Left cardiac atrium (tissue), 4 donors: ENCODE measurements at regions not wholly inside any gene's neighbourhood (a gene's known extent, or its start where the extent isn't known, plus 50 kb on each side); places are given as distances from the start of the nearest gene placed in this dataset.
"Not testable (repeated sequence)": the region's sequence is repeated elsewhere in the genome, so short reads cannot be mapped to it uniquely, and the experiment has no call there.

Experiments used
- ATAC-seq, 2 donors: fragments of 200-7000 bp; cut with Tn5 transposase; one replicate each; pipeline ENCODE4 v1.9.1; 2020; ENCODE audit warnings: mild to moderate bottlenecking in 2 of 2, moderate library complexity in 2 of 2
- DNase-seq: peaks from one replicate; pipeline ENCODE4 v3.0.0-alpha.2; 2020
- intact Hi-C, 2 donors: fragments of 100-400 bp; cut with DNase I; formaldehyde crosslinking; loops; one replicate each; pipeline versions ENCODE4 v1.14.1 to v1.15.1; 2022 to 2023
- donor health status: DM: no; HTN: yes; CAD: no.
- donor health status: DM: no; HTN: yes; CAD: no; lungs with severe emphysema.
- donor health status: DM: yes; HTN: yes; CAD: no.
- donor health status: Dilated cardiomyopathy.

DNA sequence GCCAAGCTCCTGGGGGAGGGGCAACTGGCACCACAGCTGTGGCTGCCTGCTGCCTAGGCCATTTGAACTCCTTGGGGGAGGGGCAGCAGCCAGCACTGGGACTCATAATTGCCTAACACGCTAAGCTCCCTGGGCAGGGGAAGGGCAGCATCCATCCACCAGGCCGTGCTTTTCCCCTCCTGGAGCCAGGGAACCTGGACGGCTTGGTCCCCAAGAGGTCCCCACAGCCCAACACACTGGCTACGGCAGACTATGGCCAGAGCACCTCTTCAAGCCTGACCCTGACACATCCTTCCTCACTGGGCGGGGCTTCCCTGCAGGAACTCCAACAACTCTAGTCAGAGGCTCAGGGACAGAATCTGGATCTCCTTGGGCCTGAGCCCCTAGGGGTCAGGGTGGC is 269.4 kb downstream of the RNF144B start:
- intact Hi-C loops = no loop called here
- ATAC-seq = no peak
- DNase-seq = no peak

DNA sequence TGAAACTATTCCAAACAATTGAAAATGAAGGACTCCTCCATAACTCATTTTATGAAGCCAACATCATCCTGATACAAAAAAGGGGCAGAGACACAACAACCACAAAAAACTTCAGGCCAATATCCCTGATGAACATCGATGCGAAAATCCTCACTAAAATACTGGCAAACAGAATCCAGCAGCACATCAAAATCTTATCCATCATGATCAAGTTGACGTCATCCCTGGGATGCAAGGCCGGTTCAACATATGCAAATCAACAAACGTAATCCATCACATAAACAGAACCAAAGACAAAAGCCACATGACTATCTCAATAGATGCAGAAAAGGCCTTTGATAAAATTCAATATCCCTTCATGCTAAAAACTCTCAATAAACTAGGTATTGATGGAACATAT is 272.8 kb downstream of the RNF144B start:
- DNase-seq, intact Hi-C loops, ATAC-seq: not testable (repeated sequence)

DNA sequence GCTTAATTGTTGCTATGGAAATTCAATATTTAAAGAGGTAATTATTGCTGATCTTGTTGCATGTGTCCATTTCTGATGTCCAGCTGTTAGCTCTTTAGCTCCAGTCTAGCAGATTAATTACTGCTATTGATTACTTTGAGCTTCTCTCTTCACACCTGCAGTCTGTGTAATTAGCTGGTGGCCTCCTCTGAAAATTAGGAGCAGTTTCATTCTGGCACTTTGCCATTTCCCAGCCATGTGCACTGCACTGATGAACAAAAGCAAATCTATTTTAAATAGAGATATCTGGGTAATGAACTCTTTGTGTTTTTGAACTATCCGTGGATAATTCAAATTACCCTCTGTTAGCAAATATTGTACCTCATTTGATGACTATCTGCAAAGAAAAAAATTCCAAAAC is 275.9 kb downstream of the RNF144B start:
- intact Hi-C loops = no loop called here
- ATAC-seq (no peak), DNase-seq (no peak)

DNA sequence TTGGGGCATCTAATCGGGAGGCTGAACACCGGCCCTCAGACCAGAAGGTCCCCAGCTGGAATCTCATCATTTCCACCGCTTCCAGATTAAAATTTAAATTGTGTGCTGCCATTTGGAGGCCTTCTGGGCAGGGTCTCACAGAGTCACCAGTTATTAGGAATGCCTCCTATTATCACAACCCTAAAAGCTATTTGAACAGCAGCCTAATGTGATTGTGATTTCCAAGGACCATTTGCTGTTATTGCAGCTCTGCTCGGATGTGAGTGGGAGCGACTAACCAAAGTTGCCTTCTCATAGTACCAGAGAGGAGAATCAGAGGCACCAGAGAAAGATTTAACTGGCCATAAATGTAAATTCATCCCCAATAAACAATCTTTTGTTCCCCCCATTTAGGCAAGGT is 277.3 kb downstream of the RNF144B start:
- intact Hi-C loops = no loop called here
- ATAC-seq (no peak), DNase-seq (no peak)

DNA sequence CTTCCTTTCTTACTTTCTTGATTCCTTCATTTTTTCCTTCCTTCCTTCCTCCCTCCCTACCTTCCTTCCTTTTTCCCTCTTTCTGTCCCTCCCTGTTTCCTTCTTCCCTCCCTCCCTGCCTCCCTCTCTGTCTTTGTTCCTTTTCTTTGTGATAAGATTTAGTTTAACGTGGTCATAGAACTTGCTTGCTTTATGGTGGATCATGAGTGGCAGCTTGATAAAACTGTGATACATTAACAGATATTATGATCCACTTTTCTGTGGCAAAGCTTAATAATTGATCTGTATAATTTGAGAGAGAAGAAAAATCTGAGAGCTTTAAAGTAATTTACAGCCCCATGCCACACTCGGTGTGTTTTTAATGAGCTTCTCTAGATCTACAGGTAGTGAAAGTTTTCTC is 280.5 kb downstream of the RNF144B start:
- no peak for ATAC-seq
- intact Hi-C loops = no loop called here
- DNase-seq = no peak

DNA sequence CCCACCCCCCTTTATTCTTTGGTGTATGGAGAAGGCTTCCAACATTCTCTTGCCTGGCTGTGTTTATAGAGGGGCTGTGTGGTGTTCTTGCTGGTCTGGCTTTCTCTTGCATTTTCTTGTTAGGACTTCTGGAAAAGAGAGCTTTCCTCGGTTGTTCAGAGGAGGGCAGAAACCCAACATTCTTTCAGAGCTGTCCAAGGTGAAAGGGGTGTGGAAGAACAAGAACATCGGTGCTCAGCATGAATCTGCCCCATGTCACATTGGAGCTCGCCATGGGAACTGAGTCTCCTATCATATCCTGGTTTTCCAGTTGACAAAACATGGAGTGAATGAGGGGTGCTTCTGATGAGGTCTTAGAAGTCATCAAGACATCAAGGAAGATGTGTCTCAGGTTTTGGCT is 281.8 kb downstream of the RNF144B start:
- DNase-seq (no peak), ATAC-seq (no peak)
- intact Hi-C loops = no loop called here

DNA sequence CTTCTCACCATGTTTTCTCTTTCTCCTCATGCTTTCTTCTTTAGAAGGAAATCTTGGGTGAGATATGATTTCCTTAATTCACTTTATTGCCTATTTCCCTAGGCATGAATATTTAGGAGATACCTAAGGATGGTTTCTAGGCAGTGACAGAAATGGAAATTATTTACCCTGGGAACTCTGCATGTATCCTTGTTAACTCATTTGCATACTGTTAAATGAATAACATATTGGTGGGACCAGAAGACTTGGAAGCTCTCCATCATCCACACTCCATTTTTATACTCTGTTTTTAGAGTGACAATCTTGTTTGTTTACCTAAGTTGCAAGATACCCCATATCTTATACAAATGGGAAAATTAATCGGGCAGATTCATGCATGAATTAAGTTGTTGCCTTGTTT is 285.7 kb downstream of the RNF144B start:
- ATAC-seq (no peak), DNase-seq (no peak)
- intact Hi-C loops = no loop called here

DNA sequence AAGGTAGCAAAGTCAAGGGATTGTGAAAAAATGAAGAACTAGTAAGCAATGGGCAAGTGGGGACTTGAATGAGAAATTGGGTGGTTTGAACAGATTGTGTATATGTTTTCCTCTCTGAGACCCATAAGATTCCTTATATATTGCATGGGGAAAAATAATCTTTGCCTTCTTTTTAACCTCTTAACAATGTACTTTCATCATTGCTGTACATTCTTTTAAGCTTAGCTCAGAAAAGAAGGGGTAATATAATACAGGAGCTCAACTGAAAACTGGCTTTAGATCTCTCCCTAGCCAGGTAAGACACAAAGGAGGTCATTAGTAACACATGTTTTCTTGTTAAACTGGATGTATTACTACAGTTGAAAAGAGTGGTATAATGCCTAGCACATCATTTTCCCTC is 287.2 kb downstream of the RNF144B start:
- no peak for DNase-seq
- no peak for ATAC-seq
- intact Hi-C loops = no loop called here

DNA sequence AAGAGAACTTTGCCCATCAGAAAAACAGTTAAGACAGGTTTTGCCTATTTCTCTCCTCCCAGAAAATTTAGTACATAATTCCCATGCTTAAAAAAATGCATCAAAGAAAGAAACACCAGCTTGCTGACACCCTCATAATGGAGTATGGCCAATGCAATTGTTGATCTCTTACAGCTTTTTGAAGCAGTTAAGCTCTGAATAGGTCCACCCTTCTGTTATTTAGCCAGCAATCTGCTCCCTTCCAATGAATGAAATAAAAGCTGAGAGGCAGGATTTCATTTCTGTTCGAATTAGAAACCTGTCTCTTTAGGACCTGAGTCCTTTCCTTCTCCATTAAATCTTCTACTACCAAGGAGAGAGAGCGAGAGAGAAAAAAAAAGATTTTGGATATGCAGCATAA is 288.7 kb downstream of the RNF144B start:
- ATAC-seq = no peak
- intact Hi-C loops = no loop called here
- DNase-seq = no peak

DNA sequence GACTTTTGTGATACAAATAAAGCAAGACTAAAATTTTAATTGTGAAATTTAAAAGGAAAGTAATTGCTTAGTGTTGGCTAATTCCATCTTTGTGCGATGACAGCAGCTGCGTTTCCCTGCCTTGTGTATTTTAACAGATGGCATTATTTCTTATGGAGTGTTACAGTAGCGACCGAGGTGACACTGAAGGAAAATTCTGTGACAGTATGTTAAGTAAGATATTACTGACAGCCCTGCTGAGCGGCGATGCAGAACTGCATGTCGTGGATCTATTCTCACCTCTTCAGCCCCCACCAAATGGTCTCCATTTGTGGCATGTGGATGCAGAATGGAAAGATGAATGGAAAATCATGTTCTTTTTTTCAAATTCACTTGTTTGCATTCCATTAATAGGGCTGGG is 289.4 kb downstream of the RNF144B start:
- intact Hi-C loops = no loop called here
- ATAC-seq (no peak), DNase-seq (no peak)

DNA sequence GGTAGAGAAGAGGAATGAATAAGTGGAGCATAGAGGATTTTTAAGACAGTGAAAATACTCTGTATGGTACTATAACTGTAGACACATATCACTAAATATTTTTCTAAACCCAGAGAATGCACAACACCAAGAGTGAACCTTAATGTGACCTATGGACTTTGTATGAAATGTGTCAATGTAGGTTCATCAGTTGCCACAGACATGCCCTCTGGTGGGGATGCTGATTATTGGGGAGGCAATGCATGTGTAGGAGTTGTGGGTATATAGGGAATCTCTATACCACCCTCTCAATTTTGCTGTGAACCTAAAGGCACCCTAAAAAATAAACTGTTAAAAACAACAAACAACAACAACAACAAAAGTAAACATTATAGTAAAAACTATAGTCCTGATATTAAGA is 293.7 kb downstream of the RNF144B start:
- no peak for ATAC-seq
- intact Hi-C loops = no loop called here
- DNase-seq = no peak

DNA sequence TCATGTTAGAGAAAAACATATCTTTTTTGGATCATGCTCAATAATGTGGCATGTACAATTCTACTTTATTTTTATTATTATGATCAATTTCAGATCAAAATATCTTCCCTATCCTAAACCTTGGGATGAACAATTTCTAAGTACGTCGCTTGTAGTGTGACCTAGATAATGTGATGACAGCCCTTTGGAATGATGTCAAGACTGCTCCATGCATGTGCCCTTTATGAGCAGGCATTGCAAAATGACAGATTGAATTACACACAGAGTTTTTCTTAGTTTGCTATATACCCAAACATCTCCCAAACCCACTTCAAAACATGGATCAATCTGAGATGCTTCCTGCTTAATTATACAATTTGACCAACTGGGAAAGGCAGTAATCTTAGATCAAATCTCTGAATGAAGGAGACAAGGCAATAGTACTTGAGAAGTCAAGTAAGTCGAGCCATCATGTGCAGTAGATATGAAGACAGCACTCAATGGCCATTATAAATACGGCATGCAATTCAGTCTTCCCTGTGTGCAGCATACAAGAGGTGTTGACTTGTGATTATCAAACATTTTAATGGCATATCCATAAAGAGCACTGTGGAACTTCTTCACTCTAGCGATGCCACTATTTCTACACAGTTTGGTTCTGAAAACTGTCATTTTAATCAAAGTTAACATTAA is 294.8 kb downstream of the RNF144B start:
- intact Hi-C loops = no loop called here
- no peak for DNase-seq
- ATAC-seq = peak in 1 of 2 donors; percentile 34

DNA sequence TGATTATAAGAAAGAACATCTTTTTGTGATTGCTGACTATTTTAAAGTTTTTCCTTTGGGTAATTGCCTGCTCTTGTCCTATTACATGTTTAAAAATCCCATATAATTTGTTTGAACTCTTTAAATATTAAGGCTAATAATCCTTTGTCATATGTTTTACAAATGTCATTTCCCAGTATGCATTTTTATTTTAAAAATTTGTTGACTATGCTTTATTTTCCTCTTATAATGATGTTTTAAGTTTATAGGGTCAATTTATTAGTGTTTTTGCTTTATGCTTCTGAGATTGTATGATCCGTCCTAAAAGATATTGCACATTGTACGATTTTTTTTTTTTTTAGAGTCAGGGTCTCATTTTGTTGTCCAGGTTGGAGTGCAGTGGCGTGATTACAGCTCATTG is 297.2 kb downstream of the RNF144B start:
- no peak for DNase-seq
- no peak for ATAC-seq
- intact Hi-C loops = no loop called here

DNA sequence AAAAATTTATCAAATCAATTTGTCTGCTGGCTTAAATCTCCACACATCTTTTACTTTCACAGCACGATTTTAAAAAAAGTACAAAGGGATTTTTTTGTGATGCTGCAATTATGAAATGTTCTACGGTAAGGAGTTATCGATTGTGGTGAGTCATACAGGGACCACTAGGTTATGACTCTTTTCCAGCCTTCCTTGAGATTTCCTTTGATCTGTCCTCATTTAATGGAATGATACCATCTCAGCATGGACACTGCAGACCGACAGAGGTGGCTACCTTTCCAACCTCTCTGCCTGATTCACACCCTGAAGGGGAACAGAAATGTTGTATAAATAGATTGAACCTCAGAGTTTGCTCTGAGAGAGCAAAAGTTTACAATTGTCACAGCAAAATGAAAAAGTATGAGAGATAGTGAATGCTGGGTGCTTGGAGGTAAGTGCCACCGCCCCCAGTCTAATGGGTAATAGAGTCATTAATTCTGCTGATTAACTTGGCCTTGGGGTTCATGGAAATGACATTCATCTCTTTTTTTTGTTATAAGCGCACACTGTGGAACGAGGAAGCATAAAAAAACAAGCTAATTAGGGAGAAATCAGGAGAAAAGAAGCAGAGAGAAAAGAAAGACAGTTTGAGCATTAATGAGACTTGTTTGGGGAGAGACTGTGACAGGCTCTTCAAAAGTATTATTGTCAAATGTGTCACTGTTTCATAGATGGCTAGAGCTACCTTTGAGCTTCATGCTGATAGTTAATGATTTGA is 306.0 kb downstream of the RNF144B start:
- ATAC-seq (no peak), DNase-seq (no peak)
- intact Hi-C loops = no loop called here

DNA sequence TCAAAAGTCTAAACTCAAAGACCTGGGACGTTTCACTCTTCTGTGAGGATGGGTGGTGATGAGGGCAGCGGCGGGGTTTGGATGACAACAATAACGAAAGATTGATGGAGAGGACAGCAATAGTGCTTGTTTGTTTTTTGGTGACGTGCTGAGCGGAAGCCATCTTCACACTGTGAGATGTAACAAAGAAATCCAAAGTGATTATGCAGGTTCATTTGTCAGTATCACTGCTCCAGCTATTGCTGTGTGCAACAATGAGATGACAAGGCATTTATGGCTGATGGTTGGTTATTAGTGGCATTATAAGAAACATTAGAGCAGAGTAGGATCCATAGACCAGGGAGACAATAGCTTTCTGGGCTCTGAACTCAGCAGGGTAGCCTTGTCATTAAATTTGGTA is 306.7 kb downstream of the RNF144B start:
- DNase-seq (no peak), ATAC-seq (no peak)
- intact Hi-C loops = no loop called here

DNA sequence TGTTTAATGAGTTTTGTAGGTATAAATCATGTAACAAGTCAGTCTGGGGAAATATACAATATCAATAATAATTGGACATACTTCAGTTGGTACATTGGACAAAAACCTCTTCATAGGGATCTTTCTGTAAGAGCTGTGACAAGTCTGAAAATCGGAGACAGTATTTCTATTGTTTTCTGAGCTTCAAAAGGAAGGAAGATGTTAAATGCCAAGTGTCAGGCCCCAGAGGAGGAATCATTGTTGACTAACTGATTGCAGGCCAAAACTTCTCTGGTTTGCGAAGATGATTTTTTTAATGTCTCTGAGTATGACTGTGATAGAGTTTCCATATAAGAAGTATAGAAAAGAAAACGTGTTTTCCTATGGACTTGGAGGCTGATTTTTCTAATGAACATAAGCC is 316.4 kb downstream of the RNF144B start:
- DNase-seq (no peak), ATAC-seq (no peak)
- intact Hi-C loops = no loop called here

DNA sequence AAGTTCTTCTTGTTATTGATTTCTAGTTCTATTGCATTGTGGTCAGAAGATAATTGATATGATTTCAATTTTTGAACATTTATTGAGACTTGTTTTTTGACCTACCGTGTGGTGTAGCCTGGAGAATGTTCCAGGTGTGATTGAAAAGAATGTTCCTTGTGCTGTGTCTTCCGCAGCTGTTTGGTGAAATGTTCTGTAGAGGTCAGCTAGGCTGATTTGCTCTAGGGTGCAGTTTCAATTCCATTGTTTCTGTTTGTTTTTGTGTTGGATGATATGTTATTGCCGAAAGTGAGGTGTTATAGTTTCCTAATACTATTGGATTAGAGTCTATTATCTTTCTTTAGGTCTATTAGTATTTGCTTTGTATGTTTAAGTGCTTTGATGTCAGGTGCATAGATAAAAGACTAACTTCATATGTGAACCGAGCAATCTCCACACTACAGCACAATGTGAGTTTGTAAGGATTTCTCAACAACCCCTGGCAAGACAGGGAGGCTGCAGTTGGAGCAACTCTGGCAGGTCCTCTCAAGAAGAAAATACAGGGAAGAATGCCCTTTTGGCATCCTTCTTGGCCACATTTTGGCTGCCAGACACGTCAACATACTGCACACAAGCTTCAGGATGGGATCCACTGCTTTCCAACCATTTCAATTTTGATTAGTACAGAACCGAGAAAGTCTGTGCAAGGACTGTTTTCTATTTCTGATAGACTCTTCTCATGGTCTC is 320.7 kb downstream of the RNF144B start:
- ATAC-seq (peak in 1 of 2 donors; percentile 68), DNase-seq (no peak)
- intact Hi-C loops = no loop called here

DNA sequence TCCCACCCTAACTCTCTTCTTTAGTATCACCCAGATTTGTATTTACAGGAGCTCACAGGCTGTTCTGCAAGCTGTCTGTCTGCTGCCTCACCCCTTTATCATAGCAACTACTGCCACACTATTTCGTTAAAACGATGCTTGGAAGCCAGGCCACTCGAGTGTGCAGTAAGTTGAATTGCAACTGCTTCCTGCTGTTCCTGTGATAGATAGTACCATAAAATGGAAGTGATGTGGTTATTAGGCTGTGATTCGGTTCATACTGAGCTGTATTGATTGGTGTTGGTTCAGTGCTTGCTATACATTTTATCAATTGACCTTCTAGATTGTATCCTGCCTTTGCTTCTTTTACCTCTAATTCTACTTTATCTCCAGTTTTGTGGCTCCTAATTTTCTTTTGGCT is 325.4 kb downstream of the RNF144B start:
- intact Hi-C loops = no loop called here
- no peak for ATAC-seq
- DNase-seq = no peak

DNA sequence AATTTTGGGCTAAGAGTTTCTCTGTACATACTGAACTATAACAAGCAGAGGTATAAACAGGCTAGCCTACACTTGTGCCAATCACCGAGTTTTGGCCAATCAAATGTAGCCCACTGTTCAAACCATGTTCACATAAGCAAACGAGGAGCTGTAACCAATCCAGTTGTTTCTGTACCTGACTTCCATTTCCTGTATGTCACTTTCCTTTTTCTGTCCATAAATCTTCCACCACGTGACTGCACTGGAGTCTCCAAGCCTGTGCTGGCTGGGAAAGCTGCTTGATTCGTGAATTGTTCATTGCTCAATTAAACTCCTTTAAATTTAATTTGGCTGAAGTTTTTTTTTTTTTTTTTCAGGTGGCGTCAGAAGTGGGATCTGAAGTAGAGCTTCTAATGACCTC is 332.9 kb downstream of the RNF144B start:
- intact Hi-C loops = no loop called here
- DNase-seq (no peak), ATAC-seq (no peak)

DNA sequence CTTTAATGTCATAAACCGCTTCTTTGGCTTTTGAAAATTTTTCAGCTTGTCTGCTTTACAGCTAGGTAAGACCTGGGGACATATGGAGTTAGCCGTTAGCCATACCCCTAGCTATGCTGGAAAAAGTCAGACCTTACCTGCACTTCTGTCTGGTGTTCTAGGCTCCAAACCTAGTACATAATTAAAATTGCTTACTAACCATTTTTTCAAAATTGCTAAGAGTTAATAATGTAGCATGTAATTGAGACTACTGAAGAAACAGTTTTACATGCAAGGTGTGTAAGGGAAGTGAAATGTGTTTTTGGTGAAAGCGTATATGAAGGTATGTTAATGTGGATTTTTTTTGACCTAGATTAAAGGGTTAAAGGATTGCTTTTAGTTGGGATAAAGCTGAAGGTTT is 336.9 kb downstream of the RNF144B start:
- ATAC-seq (no peak), DNase-seq (no peak)
- intact Hi-C loops = no loop called here

DNA sequence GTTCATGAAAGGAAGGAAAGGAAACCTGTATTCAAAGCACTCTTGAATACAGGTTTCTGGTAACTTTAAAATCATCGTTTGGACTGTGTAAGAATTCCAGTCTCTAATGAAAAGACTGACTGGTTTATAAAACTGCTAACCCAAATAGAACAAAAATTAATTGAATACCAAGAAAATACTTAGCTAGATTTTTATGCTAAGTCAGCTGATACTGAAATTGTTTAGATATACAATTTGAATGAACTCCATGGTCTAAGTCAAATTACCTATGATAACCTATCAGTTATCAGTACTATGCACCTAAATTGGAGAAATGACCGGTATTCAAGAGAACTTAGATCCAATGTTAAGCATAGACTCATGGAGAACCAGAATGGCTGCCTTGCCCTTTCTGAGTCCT is 338.3 kb downstream of the RNF144B start:
- no peak for DNase-seq
- no peak for ATAC-seq
- intact Hi-C loops = no loop called here
